Fibroblast of gingiva (primary cell): ENCODE measurements at regions not wholly inside any gene's neighbourhood (a gene's known extent, or its start where the extent isn't known, plus 50 kb on each side); places are given as distances from the start of the nearest gene placed in this dataset.
"Not testable (repeated sequence)": the region's sequence is repeated elsewhere in the genome, so short reads cannot be mapped to it uniquely, and the experiment has no call there.

ENCODE experiments used
- DNase-seq: peaks from one replicate; pipeline ENCODE4 v3.0.0-alpha.2; 2011; ENCODE audit warnings: low read depth

GRCh38 chr15:88965097-88965496, 51.9 kb upstream of the MFGE8 start:
- DNase-seq: not testable (repeated sequence)

DNA sequence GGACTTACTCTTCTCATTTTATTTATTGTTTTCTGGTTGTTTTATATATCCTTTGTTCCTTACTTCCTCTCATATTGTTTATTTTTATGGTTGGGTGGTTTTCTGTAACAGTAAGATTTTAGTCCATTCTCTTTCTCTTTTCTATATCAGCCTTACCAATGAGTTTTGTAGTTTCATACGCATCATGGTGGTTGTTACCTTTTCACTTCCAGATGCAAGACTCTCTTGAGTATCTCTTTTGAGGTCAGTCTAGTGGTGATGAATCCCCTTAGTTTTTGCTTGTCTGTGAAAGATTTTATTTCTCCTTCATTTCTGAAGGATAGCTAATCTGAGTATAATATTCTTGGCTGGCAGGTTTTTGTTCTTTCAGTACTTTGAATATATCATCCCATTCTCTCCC, 57.1 kb upstream of the MFGE8 start:
- DNase-seq: no peak

- DNase-seq: no peak
Observed at GRCh38 chr15:88974392-88974791, 61.2 kb upstream of the MFGE8 start.

DNA sequence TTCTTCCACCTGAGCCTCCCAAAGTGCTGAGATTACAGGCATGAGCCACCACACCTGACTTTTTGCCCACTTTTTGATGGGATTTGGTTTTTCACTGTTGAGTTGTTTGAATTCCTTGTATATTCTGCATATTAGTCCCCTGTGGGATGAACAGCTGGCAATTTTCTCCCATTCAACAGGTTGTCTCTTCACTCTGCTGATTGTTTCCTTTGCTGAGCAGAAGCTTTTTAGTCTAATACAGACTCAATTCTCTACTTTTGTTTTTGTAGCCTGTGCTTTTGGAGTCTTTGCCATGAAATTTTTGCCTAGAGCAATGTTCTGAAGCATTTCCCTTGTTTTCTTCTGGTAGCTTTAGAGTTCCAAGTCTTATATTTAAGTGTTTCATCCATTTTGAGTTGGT, 62.7 kb upstream of the MFGE8 start:
- peak; percentile 28 for DNase-seq

GRCh38 chr15:88976656-88977055, 63.5 kb upstream of the MFGE8 start:
- DNase-seq: no peak

DNA sequence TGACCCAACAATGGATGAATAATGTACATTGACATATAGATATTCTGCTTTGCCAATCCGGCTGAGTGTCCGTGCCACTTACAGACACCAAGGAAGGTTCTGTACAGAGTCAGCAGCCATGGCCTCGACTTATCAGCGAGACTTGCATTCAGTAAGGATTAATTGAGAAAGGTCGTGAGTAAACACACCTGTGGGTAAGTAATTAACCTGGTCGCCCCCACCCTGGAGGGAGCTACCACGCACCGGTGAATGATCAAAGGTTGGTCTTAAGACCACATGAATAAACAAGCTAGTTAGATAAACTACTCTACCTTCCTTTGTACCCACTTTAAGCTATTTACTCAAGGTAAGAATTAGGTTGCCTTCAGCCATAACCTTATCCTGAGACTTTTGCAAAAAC, 66.5 kb upstream of the MFGE8 start:
- no peak for DNase-seq

GRCh38 chr15:88980498-88980897, 67.3 kb upstream of the MFGE8 start:
- no peak for DNase-seq

DNA sequence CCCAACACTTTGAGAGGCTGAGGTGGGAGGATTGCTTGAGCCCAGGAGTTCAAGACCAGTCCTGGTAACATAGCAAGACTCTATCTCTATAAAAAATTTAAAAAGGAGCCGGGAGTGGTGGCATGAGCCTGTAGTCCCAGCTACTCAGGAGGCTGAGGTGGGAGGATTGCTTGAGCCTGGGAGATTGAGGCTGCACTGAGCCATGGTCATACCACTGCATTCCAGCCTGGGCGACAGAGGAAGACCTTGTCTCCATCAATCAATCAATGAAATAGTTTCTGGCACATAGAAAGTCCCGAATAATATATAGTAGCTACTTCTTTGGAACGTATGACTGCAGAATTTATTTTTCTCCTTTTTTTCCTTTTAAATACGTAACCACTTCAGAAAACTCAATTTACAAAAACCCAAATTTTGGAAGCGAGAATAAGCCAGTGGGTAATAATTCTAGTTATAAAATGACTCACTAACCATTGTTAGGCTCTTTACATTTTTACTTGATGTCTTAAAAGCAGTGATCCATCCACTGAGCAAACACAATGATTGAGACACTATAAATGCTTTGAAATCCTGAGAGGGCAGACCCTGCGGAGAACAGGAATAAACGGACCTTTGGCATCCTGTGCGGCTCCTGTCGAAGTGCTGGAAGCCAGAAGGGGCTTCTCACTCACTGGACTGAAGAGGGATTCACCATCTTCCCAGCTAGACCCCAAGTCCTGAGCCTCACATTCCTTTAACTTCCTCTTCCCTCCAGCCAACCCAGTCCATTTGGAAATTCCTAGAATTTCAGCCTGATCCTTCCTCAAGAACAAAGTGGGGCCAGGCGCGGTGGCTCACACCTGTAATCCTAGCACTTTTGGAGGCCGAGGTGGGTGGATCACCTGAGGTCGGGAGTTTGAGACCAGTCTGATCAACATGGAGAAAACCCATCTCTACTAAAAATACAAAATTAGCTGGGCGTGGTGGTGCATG, 68.4 kb upstream of the MFGE8 start:
- peak; percentile 14 for DNase-seq

- DNase-seq: peak; percentile 84
Observed at GRCh38 chr15:88982304-88982945, 69.2 kb upstream of the MFGE8 start.

DNA sequence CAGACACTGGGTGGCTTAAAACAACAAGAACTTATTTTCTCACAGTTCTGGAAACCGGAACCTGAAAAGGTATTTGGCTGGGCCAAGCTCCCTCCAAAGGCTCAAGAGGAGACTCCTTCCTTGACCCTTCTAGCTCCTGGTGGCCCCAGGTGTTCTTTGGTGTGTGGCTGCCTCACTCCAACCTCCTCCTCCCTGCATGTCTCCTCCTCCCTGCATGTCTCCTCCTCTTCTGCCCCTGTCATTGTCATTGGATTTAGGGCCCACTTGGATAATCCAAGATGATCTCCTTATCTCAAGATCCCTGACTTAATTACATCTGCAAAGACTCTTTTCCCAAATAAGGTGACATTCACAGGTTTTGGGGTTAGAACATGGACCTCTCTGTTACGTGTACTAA, 69.8 kb upstream of the MFGE8 start:
- DNase-seq: no peak

- no peak for DNase-seq
Observed at GRCh38 chr15:88983861-88984429, 70.8 kb upstream of the MFGE8 start.

DNA sequence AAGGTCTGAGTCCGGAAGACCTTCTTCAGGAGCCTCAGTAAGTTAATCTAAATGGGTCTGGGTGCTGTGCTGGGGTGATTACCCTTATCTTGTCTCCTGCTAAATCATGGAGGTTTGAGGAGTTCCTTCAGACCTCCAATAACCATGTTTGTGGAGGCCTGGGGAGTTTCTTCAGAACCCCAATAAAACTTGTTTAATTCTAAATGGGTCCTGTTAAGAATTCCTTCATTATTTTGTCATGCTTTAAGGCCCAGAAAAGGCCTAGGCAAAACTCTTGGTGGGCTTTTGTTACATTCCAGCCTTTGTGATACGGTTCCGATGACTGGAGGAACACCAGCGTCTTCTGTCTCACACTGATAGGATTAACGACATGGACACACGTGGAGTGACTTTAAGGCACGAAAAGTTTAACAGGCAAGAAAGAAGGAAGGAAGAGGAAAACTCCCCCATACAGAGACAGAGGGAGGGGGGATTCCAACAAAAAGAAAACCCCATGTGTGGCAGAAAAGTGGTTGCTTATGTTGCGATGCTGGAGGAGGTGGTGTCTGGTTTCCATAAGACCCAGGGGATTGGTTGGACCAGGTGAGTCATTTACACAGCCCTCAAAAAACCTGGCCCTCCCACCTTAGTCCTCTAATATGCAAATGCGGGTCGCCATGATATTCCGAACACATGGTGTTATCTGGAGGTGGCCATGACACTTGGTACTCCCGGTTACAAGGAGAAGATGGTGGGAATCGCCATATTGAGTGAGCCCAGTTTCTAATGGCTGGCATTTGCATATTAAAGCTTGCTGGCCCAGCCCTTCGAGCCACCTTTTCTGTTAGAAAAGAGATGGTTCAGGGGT, 72.6 kb upstream of the MFGE8 start:
- DNase-seq: no peak

DNA sequence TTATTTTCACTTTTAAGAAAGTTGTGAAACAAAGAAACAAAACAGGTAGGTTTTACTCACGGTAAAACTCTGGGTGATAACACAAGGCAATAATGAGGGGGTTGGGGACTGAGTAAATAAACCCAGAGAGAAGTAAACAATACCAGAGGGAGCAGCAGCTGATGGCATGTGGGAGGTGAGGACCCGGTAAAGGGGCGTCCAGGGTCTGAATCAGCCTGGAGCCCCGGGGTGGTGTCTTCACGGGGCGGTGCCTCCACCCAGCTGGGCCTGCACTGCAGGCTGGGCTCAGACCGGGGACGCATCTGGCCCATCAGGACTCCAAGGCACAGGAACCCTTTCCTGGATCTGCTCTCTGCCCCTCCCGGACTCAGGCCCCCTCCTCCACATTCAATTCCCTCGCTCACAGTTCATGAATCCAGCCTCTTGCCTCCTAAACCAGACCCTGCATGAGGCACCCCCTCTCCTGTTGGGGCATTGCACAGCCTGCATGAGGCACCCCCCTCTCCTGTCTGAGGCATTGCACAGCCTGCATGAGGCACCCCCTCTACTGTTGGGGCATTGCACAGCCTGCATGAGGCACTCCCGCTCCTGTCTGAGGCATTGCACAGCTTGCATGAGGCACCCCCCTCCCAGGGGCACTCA, 73.9 kb upstream of the MFGE8 start:
- DNase-seq: no peak

GRCh38 chr15:88987591-88987933, 74.4 kb upstream of the MFGE8 start:
- no peak for DNase-seq

DNA sequence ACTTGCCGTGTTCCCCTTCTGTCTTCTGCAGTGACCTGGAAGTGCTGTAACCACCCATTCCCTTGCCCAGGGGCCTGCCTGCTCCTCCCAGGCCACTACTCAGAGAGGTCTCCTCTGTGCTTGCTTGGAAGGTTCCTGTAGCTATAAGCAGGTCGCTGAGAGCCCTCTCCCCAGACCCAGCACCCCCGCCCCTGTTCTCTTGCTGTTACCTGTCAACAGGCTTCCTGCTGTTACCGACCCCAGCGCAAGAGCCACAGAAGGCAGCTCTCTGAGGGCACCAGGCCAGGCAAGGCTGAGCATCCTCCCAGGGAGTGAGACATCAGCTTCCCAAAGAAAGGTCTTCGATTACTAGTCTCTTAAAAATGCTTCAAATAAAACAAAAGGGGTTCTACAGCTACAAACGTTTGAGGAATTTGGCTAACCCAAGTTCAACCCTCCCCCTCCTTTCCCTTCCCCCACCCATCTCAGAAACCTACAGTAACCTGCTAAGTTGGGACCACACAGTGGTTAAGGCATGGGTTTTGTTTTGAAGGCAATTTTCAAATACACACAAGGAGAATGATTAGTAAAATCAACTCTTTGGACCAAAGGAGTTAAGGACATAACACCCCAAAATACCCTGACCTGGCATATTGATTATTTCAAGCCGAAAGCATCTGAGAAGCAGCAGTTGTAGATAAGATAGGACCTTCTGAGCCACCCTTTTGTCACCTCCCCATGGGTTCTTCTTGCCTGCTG, 74.9 kb upstream of the MFGE8 start:
- DNase-seq: no peak

DNA sequence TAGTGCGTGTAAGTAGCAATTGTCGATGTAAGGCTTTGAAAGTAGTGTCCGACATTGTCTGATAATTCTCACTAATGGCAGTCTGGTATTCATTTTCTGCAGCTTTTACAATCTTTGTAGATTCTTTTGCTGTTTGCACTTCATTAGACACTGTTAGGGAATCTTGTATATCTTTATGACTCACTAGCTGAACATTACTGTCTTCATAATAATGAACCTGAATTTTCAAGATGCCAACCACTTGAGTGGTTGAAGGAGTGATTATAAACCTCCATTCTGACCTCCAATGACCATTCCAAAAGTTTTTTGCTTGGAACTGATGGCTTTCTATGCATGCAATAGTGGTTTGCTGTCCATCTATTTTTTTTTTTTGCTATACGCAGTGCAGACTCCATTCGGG, 76.4 kb upstream of the MFGE8 start:
- peak; percentile 71 for DNase-seq

DNA sequence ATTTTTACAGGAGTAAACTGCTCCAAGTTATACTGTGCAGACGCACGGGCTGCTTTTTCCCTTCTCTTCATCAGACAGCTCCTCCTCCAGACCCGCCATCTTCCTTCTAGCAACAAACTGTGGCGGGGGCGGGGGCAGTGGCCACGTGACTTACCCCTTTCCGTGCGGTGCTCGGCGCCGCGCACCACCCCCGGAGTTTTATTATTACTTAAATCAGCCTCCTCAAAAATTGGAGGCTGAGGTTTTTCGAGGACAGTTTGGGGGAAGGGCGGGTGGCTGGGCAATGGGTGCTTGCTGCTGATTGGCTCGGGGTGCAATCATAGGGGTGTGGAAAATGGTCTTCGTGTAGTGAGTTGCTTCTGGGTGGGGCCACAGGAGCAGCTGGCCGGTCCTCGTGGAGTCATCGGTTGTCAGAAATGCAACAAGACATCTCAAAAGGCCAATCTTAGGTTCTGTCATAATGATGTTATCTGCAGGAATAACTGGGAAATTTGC, 77.1 kb upstream of the MFGE8 start:
- DNase-seq: no peak

- DNase-seq: no peak
Observed at GRCh38 chr15:88992216-88992615, 79.0 kb upstream of the MFGE8 start.

GRCh38 chr15:88992912-88993376, 79.8 kb upstream of the MFGE8 start:
- DNase-seq: no peak

GRCh38 chr15:88993662-88994061, 80.5 kb upstream of the MFGE8 start:
- no peak for DNase-seq

DNA sequence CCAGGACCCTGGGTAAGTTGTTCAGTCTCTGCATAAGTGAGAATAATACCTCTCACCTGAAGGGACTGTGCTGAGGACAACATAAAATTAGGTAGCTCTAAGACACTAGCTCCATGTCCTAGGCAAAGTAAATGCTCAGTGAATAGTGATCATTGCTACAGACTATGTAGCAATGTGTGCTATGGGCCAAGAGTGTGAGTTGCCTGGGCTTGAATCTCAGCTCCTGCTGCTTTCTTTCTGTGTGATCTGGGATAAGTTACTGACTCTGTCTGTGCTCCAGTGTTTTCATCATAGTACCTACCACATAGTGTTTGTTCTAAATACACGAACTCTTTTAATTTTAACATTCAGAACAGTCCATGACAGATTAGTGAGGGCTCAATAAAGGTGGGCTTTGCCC, 81.1 kb upstream of the MFGE8 start:
- no peak for DNase-seq
